GM21619 (cell line): ENCODE measurements at regions not wholly inside any gene's neighbourhood (a gene's known extent, or its start where the extent isn't known, plus 50 kb on each side); places are given as distances from the start of the nearest gene placed in this dataset.
"Not testable (repeated sequence)": the region's sequence is repeated elsewhere in the genome, so short reads cannot be mapped to it uniquely, and the experiment has no call there.

Experiments
- ATAC-seq: cut with Tn5 transposase; IDR thresholded peaks from one replicate; pipeline ENCODE4 v1.9.1; 2021; ENCODE audit not compliant: unreplicated experiment

- not testable (repeated sequence) for ATAC-seq
These were observed 677.0 kb downstream of the MAFB start for GRCh38 chr20:40012026-40012425.

DNA sequence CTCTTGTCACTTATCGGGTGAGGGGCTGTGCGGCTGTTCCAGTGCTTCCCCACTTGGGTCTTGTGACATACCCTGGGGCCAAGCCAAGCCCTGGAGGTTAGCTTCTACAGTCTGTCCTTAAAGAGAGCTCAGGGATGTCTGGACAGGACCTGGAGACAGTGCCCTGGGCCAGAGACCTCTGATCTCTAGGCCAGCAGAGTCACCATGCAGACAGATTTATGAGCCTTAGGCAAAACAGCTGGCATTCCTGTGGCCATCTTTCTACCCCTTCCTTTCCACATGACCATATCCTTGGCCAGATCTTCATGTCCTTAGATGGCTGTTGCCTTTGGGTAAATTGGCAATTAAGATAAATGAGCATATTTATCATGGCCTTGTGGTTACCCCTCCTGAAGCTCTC lies 678.6 kb downstream of the MAFB start:
- ATAC-seq: no peak

GRCh38 chr20:40009542-40009941 lies 679.5 kb downstream of the MAFB start:
- no peak for ATAC-seq

DNA sequence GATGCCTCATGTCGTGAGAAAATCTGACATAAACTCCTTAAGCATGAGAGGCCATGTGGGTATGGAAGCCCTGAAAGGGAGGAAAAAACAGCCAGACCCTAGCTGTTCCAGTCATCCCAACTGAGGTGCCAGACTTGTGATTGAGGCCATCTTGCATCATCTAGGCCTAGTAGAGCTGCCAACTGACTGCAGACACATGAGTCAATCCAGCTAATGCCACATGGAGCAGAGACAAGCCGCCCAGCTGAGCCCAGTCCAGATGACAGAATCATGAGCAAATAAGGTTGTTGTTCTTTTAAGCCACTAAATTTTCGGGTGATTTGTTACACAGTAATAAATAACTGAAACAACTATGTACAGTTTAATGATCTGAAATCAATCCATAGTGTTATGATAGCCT lies 680.9 kb downstream of the MAFB start:
- no peak for ATAC-seq

GRCh38 chr20:40006168-40006860 lies 682.7 kb downstream of the MAFB start:
- ATAC-seq: no peak

DNA sequence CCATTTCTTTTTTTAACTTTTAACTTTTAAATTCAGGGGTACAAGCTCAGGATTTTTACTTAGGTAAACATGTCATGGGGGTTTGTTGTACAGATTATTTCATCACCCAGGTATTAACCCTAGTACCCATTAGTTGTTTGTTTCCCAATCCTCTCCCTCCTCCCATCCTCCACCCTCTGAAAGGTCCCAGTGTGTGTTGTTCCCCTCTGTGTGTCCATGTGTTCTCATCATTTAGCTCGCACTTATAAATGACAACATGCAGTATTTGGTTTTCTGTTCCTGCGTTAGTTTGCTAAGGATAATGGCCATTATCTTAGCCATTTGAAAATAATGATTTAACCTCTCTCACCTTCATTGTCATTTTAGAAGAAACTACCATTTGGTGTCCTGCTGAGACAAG lies 684.9 kb downstream of the MAFB start:
- not testable (repeated sequence) for ATAC-seq

- no peak for ATAC-seq
These were observed 695.3 kb downstream of the MAFB start for GRCh38 chr20:39993742-39994141.

- no peak for ATAC-seq
These were observed 698.3 kb downstream of the MAFB start for GRCh38 chr20:39990692-39991091.

- no peak for ATAC-seq
These were observed 700.0 kb downstream of the MAFB start for GRCh38 chr20:39988991-39989390.

GRCh38 chr20:39986173-39986904 lies 702.7 kb downstream of the MAFB start:
- no peak for ATAC-seq

- no peak for ATAC-seq
These were observed 703.7 kb downstream of the MAFB start for GRCh38 chr20:39985271-39985827.

DNA sequence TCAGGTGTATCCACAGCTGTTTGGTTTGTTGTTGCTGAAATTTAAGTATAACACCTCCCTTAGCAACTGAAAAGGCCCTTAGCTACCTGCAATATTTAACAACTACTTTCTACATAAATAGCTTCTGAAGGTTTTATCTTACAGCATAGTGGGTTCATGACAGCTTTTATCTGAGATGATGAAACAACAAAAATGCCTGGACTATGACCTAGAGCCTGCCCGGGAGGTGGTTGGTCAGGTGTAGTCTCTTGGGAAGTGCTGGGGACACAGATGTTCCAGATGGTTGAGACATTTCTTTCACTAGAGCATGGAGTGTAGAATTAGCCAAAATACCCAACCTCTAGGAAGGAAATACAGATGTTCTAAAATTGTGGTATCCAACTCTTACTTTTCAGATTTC lies 705.4 kb downstream of the MAFB start:
- ATAC-seq: no peak

GRCh38 chr20:39983183-39983582 lies 705.9 kb downstream of the MAFB start:
- ATAC-seq: no peak

DNA sequence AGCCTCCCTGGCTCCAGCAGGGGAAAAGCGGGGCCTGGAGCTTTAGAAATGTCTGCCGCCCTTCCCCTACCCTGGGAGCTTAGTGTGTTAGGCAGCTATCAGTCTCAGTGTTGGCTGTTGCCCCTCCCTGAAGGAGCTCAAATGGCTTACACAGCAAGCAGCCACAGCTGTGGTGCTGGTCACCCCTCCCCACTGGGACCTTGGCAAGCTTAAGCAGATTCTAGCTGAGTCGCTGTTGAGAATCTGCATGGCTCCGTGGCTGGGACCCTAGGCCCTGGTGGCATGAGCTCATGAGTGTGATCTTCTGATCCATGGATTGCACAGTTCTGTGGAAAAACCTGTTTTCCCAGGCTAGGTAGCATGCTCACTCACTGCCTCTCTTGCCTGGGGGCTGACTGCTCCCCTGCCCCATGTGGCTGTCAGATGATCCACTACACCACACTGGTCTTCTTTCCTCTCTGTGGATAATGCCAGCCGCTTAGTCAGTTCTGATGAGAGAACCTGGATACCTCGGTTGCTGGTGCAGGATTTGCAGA lies 714.0 kb downstream of the MAFB start:
- no peak for ATAC-seq

DNA sequence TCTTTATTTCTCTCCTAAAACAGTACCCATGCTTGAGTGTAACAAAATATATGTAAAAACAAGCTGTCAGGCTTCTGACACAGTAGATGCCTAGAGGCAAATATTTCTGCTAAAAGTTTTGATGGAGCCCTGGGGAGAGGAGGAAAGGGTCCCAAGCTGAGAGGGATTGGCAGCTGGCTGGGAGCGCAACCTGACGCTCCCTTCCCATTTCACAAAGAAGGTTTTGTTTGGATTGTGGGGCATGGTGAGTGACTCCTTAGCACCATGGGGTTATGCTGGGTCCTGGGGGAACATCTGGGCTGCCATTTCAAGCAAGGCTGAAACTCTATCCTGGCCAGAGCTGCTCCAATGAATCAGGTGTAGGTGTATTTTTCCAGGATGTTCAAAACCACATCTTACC lies 720.5 kb downstream of the MAFB start:
- no peak for ATAC-seq

DNA sequence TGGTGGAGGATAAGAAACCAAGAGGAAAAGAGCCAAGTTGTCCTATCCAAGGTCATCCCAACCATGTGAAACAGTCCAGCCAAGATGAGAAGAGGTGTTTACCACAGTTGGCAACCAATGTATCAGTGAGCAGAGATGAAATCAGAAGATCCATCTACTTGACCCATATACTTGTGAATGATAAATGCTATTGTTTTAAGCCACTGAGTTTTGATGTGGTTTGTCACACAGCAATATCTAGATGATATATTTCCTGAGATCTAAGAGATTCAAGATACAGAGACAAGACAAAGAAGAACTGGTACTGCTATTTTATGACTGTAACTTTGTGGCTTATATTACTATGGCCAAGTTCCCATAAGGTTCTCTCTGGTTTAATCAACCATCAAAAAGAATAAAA lies 721.2 kb downstream of the MAFB start:
- ATAC-seq: no peak

GRCh38 chr20:39961637-39962244 lies 727.3 kb downstream of the MAFB start:
- no peak for ATAC-seq

GRCh38 chr20:39960522-39961428 lies 728.3 kb downstream of the MAFB start:
- no peak for ATAC-seq

GRCh38 chr20:39957911-39958310 lies 731.1 kb downstream of the MAFB start:
- not testable (repeated sequence) for ATAC-seq

DNA sequence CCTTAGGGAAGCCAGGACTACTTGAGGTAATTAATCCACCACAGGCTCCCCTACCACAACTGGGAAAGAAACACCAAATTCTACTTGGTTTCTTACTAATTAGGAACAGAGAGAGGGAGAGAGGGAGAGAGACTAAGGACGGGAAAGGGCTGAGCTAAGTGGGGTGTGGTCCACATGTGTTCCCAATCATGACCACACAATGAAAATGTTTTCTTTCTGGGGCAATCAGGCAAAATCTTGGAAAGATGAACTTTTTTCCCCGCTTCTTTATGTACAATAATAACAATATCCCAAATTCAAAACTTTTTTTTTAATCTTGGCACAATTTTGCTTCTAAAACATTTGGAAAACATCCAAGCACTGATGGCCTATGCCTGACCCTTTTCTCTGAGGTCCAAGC lies 734.4 kb downstream of the MAFB start:
- no peak for ATAC-seq

DNA sequence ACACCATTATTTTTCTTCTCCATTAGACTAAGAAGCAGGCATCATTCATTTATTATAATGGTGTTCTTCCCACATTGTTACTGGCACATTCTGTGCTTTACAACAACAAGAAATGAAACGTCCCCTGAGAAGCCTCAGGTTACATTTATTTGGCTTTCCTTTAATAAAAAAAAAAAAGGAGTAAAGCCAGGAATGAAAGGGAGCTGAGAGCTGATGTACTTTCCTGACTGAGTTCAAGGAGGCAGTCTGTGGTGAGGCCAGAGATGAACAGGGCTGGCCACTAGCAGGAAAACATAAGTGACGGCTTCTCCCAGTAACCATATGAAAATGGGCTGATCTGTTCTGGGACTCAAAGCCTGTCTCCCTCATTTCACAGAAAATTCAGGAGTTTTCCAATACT lies 742.1 kb downstream of the MAFB start:
- no peak for ATAC-seq
